ENCODE measurements at regions not wholly inside any gene's neighbourhood (a gene's known extent, or its start where the extent isn't known, plus 50 kb on each side); places are given as distances from the start of the nearest gene placed in this dataset.

DNA sequence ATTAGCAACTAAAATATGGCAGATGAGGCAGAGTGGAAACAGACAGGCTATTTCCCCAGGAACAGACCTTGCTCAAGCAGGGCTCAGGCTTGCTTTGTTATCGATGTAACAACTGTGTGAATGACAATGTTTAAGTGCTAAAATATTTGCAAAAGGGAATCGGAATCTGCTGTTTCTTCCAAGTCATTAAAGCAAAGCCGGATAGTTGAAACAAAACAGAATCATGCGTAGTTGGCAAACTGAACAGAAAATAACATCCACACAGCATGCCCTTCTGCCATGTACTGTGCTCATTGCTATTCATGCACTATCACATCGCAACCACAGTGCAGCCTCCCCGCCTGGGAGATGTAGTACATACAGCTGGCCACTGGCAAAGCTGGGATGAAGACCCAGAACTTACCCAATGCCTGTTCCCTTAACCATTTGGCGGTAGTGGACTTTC, 799.1 kb downstream of the DIAPH3 start:
- TF ChIP-seq, protein P1, sequence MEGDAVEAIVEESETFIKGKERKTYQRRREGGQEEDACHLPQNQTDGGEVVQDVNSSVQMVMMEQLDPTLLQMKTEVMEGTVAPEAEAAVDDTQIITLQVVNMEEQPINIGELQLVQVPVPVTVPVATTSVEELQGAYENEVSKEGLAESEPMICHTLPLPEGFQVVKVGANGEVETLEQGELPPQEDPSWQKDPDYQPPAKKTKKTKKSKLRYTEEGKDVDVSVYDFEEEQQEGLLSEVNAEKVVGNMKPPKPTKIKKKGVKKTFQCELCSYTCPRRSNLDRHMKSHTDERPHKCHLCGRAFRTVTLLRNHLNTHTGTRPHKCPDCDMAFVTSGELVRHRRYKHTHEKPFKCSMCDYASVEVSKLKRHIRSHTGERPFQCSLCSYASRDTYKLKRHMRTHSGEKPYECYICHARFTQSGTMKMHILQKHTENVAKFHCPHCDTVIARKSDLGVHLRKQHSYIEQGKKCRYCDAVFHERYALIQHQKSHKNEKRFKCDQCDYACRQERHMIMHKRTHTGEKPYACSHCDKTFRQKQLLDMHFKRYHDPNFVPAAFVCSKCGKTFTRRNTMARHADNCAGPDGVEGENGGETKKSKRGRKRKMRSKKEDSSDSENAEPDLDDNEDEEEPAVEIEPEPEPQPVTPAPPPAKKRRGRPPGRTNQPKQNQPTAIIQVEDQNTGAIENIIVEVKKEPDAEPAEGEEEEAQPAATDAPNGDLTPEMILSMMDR (conservative IDR thresholded peaks at IDR 0.05; ENCODE audit: low read depth, low read length), result no peak
- TF ChIP-seq EZH2 (IDR thresholded peaks at IDR 0.05; ENCODE audit: borderline replicate concordance, low read depth, low read length, poor library complexity, severe bottlenecking), result no peak

All from A673 (cell line).